GM18907 (cell line): ENCODE measurements at regions not wholly inside any gene's neighbourhood (a gene's known extent, or its start where the extent isn't known, plus 50 kb on each side); places are given as distances from the start of the nearest gene placed in this dataset.

Experiments
- ATAC-seq: cut with Tn5 transposase; IDR thresholded peaks from one replicate; pipeline ENCODE4 v1.9.1; 2021; ENCODE audit warnings: mild to moderate bottlenecking, moderate library complexity; ENCODE audit not compliant: unreplicated experiment

GRCh38 chr2:9793156-9793917 is 49.9 kb upstream of the TAF1B start:
- no peak for ATAC-seq
